K562 (cell line): ENCODE measurements at regions not wholly inside any gene's neighbourhood (a gene's known extent, or its start where the extent isn't known, plus 50 kb on each side); places are given as distances from the start of the nearest gene placed in this dataset.
"Not testable (repeated sequence)": the region's sequence is repeated elsewhere in the genome, so short reads cannot be mapped to it uniquely, and the experiment has no call there.

ENCODE experiments used
- ATAC-seq: fragments of 200-7000 bp; cut with Tn5 transposase; 3 replicates; pipeline ENCODE4 v1.9.1; 2020; ENCODE audit warnings: moderate library complexity
- BruUV-seq: library from RNA; stranded (reverse); fragments of 400-500 nt; replicated peaks from 2 replicates; lab custom pipeline; 2021; lab: Mats Ljungman, UMichigan
- CTCF ChIA-PET: fragments of 300-600 bp; formaldehyde crosslinking; extraction: SDS; loops from one replicate; lab custom pipeline; 2021; ENCODE audit warnings: low intra/inter-chr PET ratio; lab: Yijun Ruan, JAX
- POLR2A ChIA-PET: fragments of 300-600, 350-650 bp; sonication (Branson Sonifier 250); formaldehyde crosslinking; extraction: SDS; loops from one replicate; lab custom pipeline; 2021; ENCODE audit warnings: antibody characterized with exemption, inconsistent platforms; lab: Yijun Ruan, JAX
- DNase-seq, 4 experiments: peaks; one replicate each; pipeline versions ENCODE4 v3.0.0 to v3.0.0-alpha.2; 2011 to 2018; ENCODE audit warnings: low spot score in 3 of 4, mixed read lengths in 3 of 4; ENCODE audit errors: extremely low read depth in 1 of 4
- FAIRE-seq: peaks from 2 replicates; lab custom pipeline; 2011; peaks lifted over from hg19 to GRCh38; lab: Jason Lieb, UNC
- H2AFZ ChIP-seq: 2 replicates; pipeline ENCODE4 v1.6.0; 2011; ENCODE audit warnings: low read depth, low read length, control low read depth, inconsistent platforms
- H3K27ac ChIP-seq: fragments of 200-600 bp; 3 replicates; pipeline ENCODE4 v1.8.0; 2011; ENCODE audit warnings: low read depth, mild to moderate bottlenecking, control low read depth, inconsistent platforms, low read length, moderate library complexity, mixed read lengths; ENCODE audit errors: extremely low read depth
- H3K27me3 ChIP-seq, 2 experiments: fragments of 300-600 bp in 1 of 2; 2 replicates in 1 of 2; 3 replicates in 1 of 2; pipeline versions ENCODE4 v1.6.0 to v1.8.0; 2011; ENCODE audit warnings: inconsistent platforms in 2 of 2, low read length in 2 of 2, mild to moderate bottlenecking in 1 of 2, mixed read lengths in 1 of 2, moderate library complexity in 1 of 2; ENCODE audit not compliant: control insufficient read depth in 2 of 2, insufficient read depth in 2 of 2
- H3K36me3 ChIP-seq: fragments of 300-600 bp; 3 replicates; pipeline ENCODE4 v1.8.0; 2011; ENCODE audit warnings: mild to moderate bottlenecking, low read length, inconsistent platforms; ENCODE audit not compliant: control insufficient read depth, insufficient read depth
- H3K4me1 ChIP-seq, 2 experiments: fragments of 200-600 bp in 1 of 2; replicated peaks in 1 of 2; 2 replicates in 1 of 2; 3 replicates in 1 of 2; pipeline versions ENCODE4 v1.5.1 to v1.8.0; 2011; ENCODE audit warnings: inconsistent platforms in 2 of 2, low read length in 2 of 2, mild to moderate bottlenecking in 1 of 2, mixed read lengths in 1 of 2, moderate library complexity in 1 of 2; ENCODE audit not compliant: control insufficient read depth in 2 of 2, insufficient read depth in 2 of 2
- H3K4me2 ChIP-seq: 2 replicates; pipeline ENCODE4 v1.6.1; 2011; ENCODE audit warnings: low read length, control low read depth, inconsistent platforms, mixed read lengths; ENCODE audit not compliant: insufficient read depth
- H3K4me3 ChIP-seq: fragments of 200-600 bp; sonication (generic), shearing (Covaris generic); 2 replicates; pipeline ENCODE4 v1.5.1; 2016; ENCODE audit warnings: control low read depth, inconsistent platforms
- H3K79me2 ChIP-seq: fragments of 200-600 bp; 3 replicates; pipeline ENCODE4 v1.8.0; 2011; ENCODE audit warnings: low read length, inconsistent platforms; ENCODE audit not compliant: control insufficient read depth, insufficient read depth
- H3K9ac ChIP-seq, 2 experiments: 2 replicates each; pipeline versions ENCODE4 v1.6.0 to v1.6.1; 2011; ENCODE audit warnings: low read depth in 2 of 2, low read length in 2 of 2, control low read depth in 1 of 2, inconsistent platforms in 1 of 2, mild to moderate bottlenecking in 1 of 2, mixed read lengths in 1 of 2; ENCODE audit not compliant: insufficient read depth in 1 of 2
- H3K9me1 ChIP-seq: one replicate; pipeline ENCODE4 v1.6.0; 2011; ENCODE audit warnings: inconsistent platforms, mild to moderate bottlenecking, low read length, moderate library complexity; ENCODE audit not compliant: control insufficient read depth, insufficient read depth
- H3K9me3 ChIP-seq: replicated peaks from 2 replicates; pipeline ENCODE4 v1.5.1; 2011; ENCODE audit warnings: low read depth, low read length, inconsistent platforms; ENCODE audit not compliant: control insufficient read depth, insufficient read depth
- H4K20me1 ChIP-seq: replicated peaks from 2 replicates; pipeline ENCODE4 v1.6.1; 2011; ENCODE audit warnings: low read length, inconsistent platforms, mixed read lengths; ENCODE audit not compliant: control insufficient read depth, insufficient read depth
- whole genome bisulfite sequencing: fragments of 100-300 bp; shearing (Covaris generic); methylation state at CpG from one replicate; pipeline ENCODE4 v1.1.6; 2016; ENCODE audit warnings: low coverage, mixed read lengths; ENCODE audit not compliant: insufficient coverage; ENCODE audit errors: missing lambda C conversion rate; 5-methylcytosine and 5-hydroxymethylcytosine counted together
- in situ Hi-C: fragments of 300-500 bp; cut with MboI; formaldehyde crosslinking; loops from 4 replicates; pipeline ENCODE4 v1.15.0; 2018; ENCODE audit warnings: inconsistent platforms, mixed read lengths
- intact Hi-C: fragments of 100-400 bp; cut with micrococcal nuclease; formaldehyde crosslinking; loops from 2 replicates; pipeline ENCODE4 v1.14.2; 2022

DNA sequence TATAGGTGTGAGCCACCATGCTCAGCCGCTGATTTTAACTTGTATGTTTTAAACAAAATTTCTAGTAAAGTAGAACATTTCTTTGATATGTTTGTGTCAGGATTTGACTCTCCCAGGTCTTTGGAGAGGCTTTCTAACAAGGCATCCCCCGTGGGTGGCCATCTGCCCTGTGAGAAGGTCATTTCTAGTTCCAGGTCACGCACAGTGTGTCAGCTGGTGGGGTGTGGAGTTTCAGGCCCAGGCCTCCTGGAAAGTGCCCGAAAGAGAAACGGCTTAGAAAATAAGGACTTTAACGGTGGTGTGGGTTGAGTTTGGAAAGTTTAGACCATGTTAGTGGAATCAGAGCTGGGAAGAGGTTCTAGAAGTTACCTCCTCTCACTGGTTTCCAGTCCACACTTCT is 61.0 kb downstream of the SPDYE17 start:
- H3K79me2 ChIP-seq, H3K4me1 ChIP-seq, BruUV-seq, H3K27me3 ChIP-seq, in situ Hi-C loops, H2AFZ ChIP-seq, FAIRE-seq, H4K20me1 ChIP-seq, H3K36me3 ChIP-seq, CTCF ChIA-PET, DNase-seq, POLR2A ChIA-PET, H3K9ac ChIP-seq, H3K4me3 ChIP-seq, H3K9me1 ChIP-seq, H3K4me2 ChIP-seq, H3K9me3 ChIP-seq, H3K27ac ChIP-seq, ATAC-seq, intact Hi-C loops: not testable (repeated sequence)
- WGBS: 57% methylated on average over 1 of the region's 6 CpGs

- BruUV-seq, FAIRE-seq, H4K20me1 ChIP-seq, H3K9me3 ChIP-seq, H3K27me3 ChIP-seq, DNase-seq, H3K27ac ChIP-seq, H3K4me2 ChIP-seq, H3K9me1 ChIP-seq, H3K36me3 ChIP-seq, CTCF ChIA-PET, H2AFZ ChIP-seq, H3K4me1 ChIP-seq, in situ Hi-C loops, POLR2A ChIA-PET, H3K79me2 ChIP-seq, ATAC-seq, H3K9ac ChIP-seq, H3K4me3 ChIP-seq, intact Hi-C loops: not testable (repeated sequence)
- 100% methylated on average over 1 of the region's 7 CpGs for WGBS
These were observed 62.3 kb downstream of the SPDYE17 start for GRCh38 chr7:76969892-76970291.

GRCh38 chr7:76965731-76966548 is 66.2 kb downstream of the SPDYE17 start:
- ATAC-seq, H3K79me2 ChIP-seq, CTCF ChIA-PET, BruUV-seq, POLR2A ChIA-PET, H3K4me3 ChIP-seq, FAIRE-seq, H4K20me1 ChIP-seq, H3K9me1 ChIP-seq, H3K27ac ChIP-seq, H3K4me1 ChIP-seq, H3K36me3 ChIP-seq, intact Hi-C loops, H3K9me3 ChIP-seq, H3K27me3 ChIP-seq, DNase-seq, in situ Hi-C loops, H2AFZ ChIP-seq, H3K4me2 ChIP-seq, H3K9ac ChIP-seq: not testable (repeated sequence)
- WGBS: no CpG with 5 or more reads among the region's 17 CpGs

DNA sequence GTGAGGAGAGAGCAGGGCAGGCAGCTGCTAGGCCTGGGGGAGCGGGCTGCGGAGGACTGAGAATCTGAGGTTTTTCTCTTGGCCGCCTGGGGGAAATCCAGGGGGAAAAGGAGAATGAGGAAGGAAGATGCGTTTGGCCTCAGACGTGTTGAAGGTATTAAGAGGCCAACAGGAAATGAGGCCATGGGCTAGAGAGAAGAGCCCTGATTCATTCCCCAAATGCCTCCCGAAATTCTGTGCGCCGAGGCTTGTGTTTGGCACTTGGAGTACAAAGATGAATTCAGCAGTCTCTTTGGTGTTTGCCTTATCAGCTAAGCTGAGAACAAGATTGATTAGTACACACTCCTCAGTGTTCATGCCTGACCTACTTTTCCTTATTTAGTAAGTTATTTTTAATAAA is 68.1 kb downstream of the SPDYE17 start:
- intact Hi-C loops, BruUV-seq, POLR2A ChIA-PET, H3K9me3 ChIP-seq, H3K9me1 ChIP-seq, H3K27ac ChIP-seq, H3K27me3 ChIP-seq, H4K20me1 ChIP-seq, ATAC-seq, H3K9ac ChIP-seq, H3K79me2 ChIP-seq, CTCF ChIA-PET, DNase-seq, H3K4me2 ChIP-seq, FAIRE-seq, H3K4me3 ChIP-seq, in situ Hi-C loops, H2AFZ ChIP-seq, H3K36me3 ChIP-seq, H3K4me1 ChIP-seq: not testable (repeated sequence)
- no CpG with 5 or more reads among the region's 8 CpGs for WGBS
